ENCODE measurements at regions not wholly inside any gene's neighbourhood (a gene's known extent, or its start where the extent isn't known, plus 50 kb on each side); places are given as distances from the start of the nearest gene placed in this dataset.

DNA sequence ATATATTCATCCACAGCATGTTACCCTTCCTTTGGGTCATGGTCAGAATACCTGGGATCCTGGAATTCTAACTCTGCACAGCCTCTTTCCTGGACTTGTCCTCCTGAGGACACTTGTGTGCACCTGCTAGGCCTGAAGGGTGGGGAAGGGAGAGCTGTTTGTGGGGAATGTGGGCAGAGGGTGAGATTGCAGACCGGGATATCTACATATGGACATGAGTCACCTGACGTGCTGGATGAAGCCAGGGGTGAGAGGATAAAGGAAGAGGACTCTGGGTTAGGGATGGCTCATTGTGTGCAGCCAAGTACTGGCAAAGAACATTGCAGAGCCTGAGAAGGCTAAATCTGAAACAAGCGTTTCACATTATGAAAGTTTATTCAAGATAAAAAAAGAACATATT lies 241.4 kb upstream of the RPS23 start:
- TF ChIP-seq, protein P1, sequence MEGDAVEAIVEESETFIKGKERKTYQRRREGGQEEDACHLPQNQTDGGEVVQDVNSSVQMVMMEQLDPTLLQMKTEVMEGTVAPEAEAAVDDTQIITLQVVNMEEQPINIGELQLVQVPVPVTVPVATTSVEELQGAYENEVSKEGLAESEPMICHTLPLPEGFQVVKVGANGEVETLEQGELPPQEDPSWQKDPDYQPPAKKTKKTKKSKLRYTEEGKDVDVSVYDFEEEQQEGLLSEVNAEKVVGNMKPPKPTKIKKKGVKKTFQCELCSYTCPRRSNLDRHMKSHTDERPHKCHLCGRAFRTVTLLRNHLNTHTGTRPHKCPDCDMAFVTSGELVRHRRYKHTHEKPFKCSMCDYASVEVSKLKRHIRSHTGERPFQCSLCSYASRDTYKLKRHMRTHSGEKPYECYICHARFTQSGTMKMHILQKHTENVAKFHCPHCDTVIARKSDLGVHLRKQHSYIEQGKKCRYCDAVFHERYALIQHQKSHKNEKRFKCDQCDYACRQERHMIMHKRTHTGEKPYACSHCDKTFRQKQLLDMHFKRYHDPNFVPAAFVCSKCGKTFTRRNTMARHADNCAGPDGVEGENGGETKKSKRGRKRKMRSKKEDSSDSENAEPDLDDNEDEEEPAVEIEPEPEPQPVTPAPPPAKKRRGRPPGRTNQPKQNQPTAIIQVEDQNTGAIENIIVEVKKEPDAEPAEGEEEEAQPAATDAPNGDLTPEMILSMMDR (IDR thresholded peaks at IDR 0.05 in 2 of 3, conservative IDR thresholded peaks at IDR 0.05 in 1 of 3; ENCODE audit: borderline replicate concordance in 1 of 3, insufficient read depth in 1 of 3, low read depth in 2 of 3, low read length in 2 of 3), result no peak
- TF ChIP-seq POLR2A (IDR thresholded peaks at IDR 0.05; ENCODE audit: borderline replicate concordance, extremely low read depth, insufficient read depth, insufficient read length), result no peak
- TF ChIP-seq, protein P2, sequence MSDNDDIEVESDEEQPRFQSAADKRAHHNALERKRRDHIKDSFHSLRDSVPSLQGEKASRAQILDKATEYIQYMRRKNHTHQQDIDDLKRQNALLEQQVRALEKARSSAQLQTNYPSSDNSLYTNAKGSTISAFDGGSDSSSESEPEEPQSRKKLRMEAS (IDR thresholded peaks at IDR 0.05), result no peak
- no peak for TF ChIP-seq EZH2 (IDR thresholded peaks at IDR 0.05)
- TF ChIP-seq, protein P3, sequence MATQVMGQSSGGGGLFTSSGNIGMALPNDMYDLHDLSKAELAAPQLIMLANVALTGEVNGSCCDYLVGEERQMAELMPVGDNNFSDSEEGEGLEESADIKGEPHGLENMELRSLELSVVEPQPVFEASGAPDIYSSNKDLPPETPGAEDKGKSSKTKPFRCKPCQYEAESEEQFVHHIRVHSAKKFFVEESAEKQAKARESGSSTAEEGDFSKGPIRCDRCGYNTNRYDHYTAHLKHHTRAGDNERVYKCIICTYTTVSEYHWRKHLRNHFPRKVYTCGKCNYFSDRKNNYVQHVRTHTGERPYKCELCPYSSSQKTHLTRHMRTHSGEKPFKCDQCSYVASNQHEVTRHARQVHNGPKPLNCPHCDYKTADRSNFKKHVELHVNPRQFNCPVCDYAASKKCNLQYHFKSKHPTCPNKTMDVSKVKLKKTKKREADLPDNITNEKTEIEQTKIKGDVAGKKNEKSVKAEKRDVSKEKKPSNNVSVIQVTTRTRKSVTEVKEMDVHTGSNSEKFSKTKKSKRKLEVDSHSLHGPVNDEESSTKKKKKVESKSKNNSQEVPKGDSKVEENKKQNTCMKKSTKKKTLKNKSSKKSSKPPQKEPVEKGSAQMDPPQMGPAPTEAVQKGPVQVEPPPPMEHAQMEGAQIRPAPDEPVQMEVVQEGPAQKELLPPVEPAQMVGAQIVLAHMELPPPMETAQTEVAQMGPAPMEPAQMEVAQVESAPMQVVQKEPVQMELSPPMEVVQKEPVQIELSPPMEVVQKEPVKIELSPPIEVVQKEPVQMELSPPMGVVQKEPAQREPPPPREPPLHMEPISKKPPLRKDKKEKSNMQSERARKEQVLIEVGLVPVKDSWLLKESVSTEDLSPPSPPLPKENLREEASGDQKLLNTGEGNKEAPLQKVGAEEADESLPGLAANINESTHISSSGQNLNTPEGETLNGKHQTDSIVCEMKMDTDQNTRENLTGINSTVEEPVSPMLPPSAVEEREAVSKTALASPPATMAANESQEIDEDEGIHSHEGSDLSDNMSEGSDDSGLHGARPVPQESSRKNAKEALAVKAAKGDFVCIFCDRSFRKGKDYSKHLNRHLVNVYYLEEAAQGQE (IDR thresholded peaks at IDR 0.05; ENCODE audit: low read depth), result no peak
- TF ChIP-seq, protein P4, sequence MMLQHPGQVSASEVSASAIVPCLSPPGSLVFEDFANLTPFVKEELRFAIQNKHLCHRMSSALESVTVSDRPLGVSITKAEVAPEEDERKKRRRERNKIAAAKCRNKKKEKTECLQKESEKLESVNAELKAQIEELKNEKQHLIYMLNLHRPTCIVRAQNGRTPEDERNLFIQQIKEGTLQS (IDR thresholded peaks at IDR 0.05), result no peak
- no peak for TF ChIP-seq CEBPB (IDR thresholded peaks at IDR 0.05; ENCODE audit: low read depth)
- TF ChIP-seq POLR2AphosphoS5 (IDR thresholded peaks at IDR 0.05; ENCODE audit: low read depth, low read length), result no peak
- no peak for TF ChIP-seq SP1 (IDR thresholded peaks at IDR 0.05; ENCODE audit: low read depth)
- no peak for TF ChIP-seq SIN3A (IDR thresholded peaks at IDR 0.05; ENCODE audit: low read depth)
- no peak for TF ChIP-seq JUND (IDR thresholded peaks at IDR 0.05)
